ENCODE measurements at regions not wholly inside any gene's neighbourhood (a gene's known extent, or its start where the extent isn't known, plus 50 kb on each side); places are given as distances from the start of the nearest gene placed in this dataset.
"Not testable (repeated sequence)": the region's sequence is repeated elsewhere in the genome, so short reads cannot be mapped to it uniquely, and the experiment has no call there.

DNA sequence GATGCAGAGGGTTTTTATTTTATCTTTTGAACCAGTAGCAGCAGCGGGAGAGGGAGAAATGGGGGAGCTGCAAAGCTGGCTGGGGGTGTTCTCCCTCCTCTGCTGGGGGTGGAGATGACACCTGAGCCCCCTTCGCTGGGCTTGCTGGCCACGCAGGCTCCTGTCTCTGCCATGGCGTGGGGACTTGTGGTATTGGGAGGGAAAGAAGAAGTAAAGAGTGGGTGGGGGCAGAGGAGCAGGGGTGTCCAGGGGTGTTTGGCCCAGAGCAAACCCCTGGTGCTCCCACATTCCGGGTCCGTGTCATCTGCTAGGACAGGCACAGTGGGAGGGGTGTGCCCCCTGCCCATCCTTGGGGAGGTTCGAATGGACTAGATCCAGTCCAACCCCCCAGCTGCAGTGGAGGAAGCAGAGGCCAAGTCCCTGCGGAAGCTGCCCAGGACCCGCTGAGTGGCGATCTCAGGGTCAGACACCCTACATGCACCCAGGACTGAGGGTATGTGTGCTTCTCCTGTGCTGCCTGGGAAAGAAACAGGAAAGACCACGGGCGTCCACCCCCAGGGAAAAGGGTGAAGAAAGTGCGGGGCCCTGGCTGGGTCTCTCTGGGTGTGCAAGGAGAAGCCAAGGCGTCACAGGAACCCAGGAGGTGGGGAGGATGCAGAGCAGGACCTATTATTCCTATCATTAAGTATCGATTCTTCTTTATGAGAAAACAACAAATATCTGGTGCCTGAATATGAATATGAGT is 163.2 kb downstream of the TRIM43 start:
- H3K36me3 Mint-ChIP-seq (ENCODE audit: insufficient read depth in 1 of 3, low read depth in 3 of 3); H3K23me2 ChIP-seq (ENCODE audit: insufficient read length, low read depth, low read length, poor library complexity, severe bottlenecking); H3K79me1 ChIP-seq (ENCODE audit: insufficient read depth, low read depth, low read length, poor library complexity, severe bottlenecking); H4K5ac ChIP-seq (ENCODE audit: insufficient read length, low read depth, low read length); H3K27ac ChIP-seq (ENCODE audit: insufficient read length, low read depth, low read length); H4K8ac ChIP-seq (replicated peaks; ENCODE audit: insufficient read length, low read depth, low read length); H2BK12ac ChIP-seq (ENCODE audit: insufficient read length, low read depth, low read length); H3K9ac ChIP-seq (ENCODE audit: extremely low read depth, insufficient read length, low read length); H3K9me3 ChIP-seq (ENCODE audit: control insufficient read depth, low read depth, low read length); H3K27me3 ChIP-seq (ENCODE audit: insufficient read depth, low read length); H3K4me1 ChIP-seq (ENCODE audit: insufficient read depth, low read length); H2AFZ ChIP-seq (ENCODE audit: low read length); H2BK20ac ChIP-seq (ENCODE audit: low read depth, low read length, poor library complexity, severe bottlenecking); H3K27ac Mint-ChIP-seq; DNase-seq; H4K20me1 ChIP-seq (ENCODE audit: control insufficient read depth, insufficient read depth, insufficient read length); H3T11ph ChIP-seq (ENCODE audit: low read length); H3K4me3 Mint-ChIP-seq; H2BK120ac ChIP-seq (ENCODE audit: low read depth, low read length, poor library complexity, severe bottlenecking); H3K79me2 ChIP-seq (ENCODE audit: insufficient read depth, low read length); H3K23ac ChIP-seq (ENCODE audit: insufficient read length, low read depth, low read length); H3K18ac ChIP-seq (ENCODE audit: insufficient read length, low read depth, low read length); H3K4ac ChIP-seq (ENCODE audit: low read depth, low read length); H3K4me2 ChIP-seq (ENCODE audit: insufficient read depth, insufficient read length, low read length); H2BK5ac ChIP-seq (ENCODE audit: insufficient read length, low read length); H3K27me3 Mint-ChIP-seq (ENCODE audit: low read depth); H3K4me1 Mint-ChIP-seq; H3K14ac ChIP-seq (ENCODE audit: insufficient read depth, low read length); H3K56ac ChIP-seq (ENCODE audit: insufficient read length, low read depth, low read length); H2BK15ac ChIP-seq (ENCODE audit: low read depth, low read length); H2AK5ac ChIP-seq (ENCODE audit: insufficient read length, low read length); H4K91ac ChIP-seq (ENCODE audit: insufficient read length, low read depth, low read length): not testable (repeated sequence)
- H3K9me3 Mint-ChIP-seq = peaks cover 0 to 30% of the 10 kb centered on the region in 2 experiments; a peak in 2 of 5 replicates
- WGBS (ENCODE audit: extremely low coverage, insufficient read length, low lambda C conversion rate) = no CpG with 5 or more reads among the region's 15 CpGs

DNA sequence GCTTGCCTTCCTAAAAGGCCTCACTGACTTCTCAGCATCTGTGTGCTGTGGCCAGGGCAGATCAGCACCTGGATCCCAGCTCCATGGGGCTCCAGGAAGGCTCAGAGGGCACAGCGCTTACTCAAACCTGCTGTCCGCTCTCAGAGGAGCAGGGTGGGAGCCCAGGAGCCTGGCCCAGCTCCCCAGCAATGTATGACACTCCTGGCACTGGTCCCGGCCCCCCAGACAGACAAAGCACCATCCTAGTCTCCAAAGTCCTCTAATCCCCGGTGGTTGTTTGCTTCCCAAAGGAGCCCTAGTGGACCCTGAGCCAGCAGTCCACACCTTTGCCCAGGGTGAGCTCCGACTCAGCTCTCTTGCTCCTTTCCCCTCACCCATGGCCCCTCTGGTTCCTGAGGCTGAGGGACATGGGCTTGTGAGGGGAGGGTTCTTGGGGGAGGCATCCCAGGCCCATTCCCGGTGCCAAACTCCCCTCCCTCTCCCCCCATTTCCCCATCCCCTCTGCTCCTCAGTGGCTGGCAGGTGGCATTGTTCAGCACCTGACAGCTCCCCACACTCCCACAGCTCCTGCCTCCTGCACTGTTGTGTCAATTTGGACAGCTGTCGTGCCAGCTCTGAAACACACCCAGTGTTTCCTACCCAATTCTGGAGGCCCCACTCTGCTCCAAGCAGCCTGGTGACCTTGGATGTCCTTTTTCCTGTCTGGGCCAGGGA is 164.3 kb downstream of the TRIM43 start:
- H2AFZ ChIP-seq (ENCODE audit: low read length); H3K14ac ChIP-seq (ENCODE audit: insufficient read depth, low read length): not testable (repeated sequence)

More for the DNA sequence above, 164.3 kb downstream of the TRIM43 start:
- DNase-seq; H3K27ac ChIP-seq (ENCODE audit: insufficient read length, low read depth, low read length); H3K27me3 ChIP-seq (ENCODE audit: insufficient read depth, low read length); H3K4me3 Mint-ChIP-seq; H2BK20ac ChIP-seq (ENCODE audit: low read depth, low read length, poor library complexity, severe bottlenecking); H3K9ac ChIP-seq (ENCODE audit: extremely low read depth, insufficient read length, low read length); H2AK5ac ChIP-seq (ENCODE audit: insufficient read length, low read length); H4K8ac ChIP-seq (replicated peaks; ENCODE audit: insufficient read length, low read depth, low read length); H4K20me1 ChIP-seq (ENCODE audit: control insufficient read depth, insufficient read depth, insufficient read length); H3K18ac ChIP-seq (ENCODE audit: insufficient read length, low read depth, low read length); H3K79me2 ChIP-seq (ENCODE audit: insufficient read depth, low read length); H2BK5ac ChIP-seq (ENCODE audit: insufficient read length, low read length); H4K5ac ChIP-seq (ENCODE audit: insufficient read length, low read depth, low read length); H3T11ph ChIP-seq (ENCODE audit: low read length); H3K36me3 Mint-ChIP-seq (ENCODE audit: insufficient read depth in 1 of 3, low read depth in 3 of 3); H3K9me3 ChIP-seq (ENCODE audit: control insufficient read depth, low read depth, low read length); H3K4me2 ChIP-seq (ENCODE audit: insufficient read depth, insufficient read length, low read length); H3K27ac Mint-ChIP-seq; H3K79me1 ChIP-seq (ENCODE audit: insufficient read depth, low read depth, low read length, poor library complexity, severe bottlenecking); H3K4me1 Mint-ChIP-seq; H3K56ac ChIP-seq (ENCODE audit: insufficient read length, low read depth, low read length); H3K23ac ChIP-seq (ENCODE audit: insufficient read length, low read depth, low read length); H3K4ac ChIP-seq (ENCODE audit: low read depth, low read length); H2BK12ac ChIP-seq (ENCODE audit: insufficient read length, low read depth, low read length); H4K91ac ChIP-seq (ENCODE audit: insufficient read length, low read depth, low read length); H3K27me3 Mint-ChIP-seq (ENCODE audit: low read depth); H2BK15ac ChIP-seq (ENCODE audit: low read depth, low read length); H2BK120ac ChIP-seq (ENCODE audit: low read depth, low read length, poor library complexity, severe bottlenecking); H3K23me2 ChIP-seq (ENCODE audit: insufficient read length, low read depth, low read length, poor library complexity, severe bottlenecking); H3K4me1 ChIP-seq (ENCODE audit: insufficient read depth, low read length): not testable (repeated sequence)
- H3K9me3 Mint-ChIP-seq = peaks cover 0 to 29% of the 10 kb centered on the region in 2 experiments; a peak in 2 of 5 replicates
- no CpG with 5 or more reads among the region's 7 CpGs for WGBS (ENCODE audit: extremely low coverage, insufficient read length, low lambda C conversion rate)
